ENCODE measurements at regions not wholly inside any gene's neighbourhood (a gene's known extent, or its start where the extent isn't known, plus 50 kb on each side); places are given as distances from the start of the nearest gene placed in this dataset.
A peak's percentile ranks its signal among the peaks of the same experiment; 100 is the strongest.

- Histone ChIP-seq H3K27me3 (ENCODE audit: insufficient read depth, low read length, poor library complexity) (no peaks in the 10 kb centered on the region), H3K4me3 (ENCODE audit: low read length) (no peak overlapping the region), H3K79me1 (ENCODE audit: low read length) (no peaks in the 10 kb centered on the region), H3K36me3 (ENCODE audit: control insufficient read depth, insufficient read depth, low read length) (no peaks in the 10 kb centered on the region), H4K8ac (ENCODE audit: low read depth, low read length) (no peak overlapping the region), H2BK120ac (ENCODE audit: low read depth, low read length) (no peak overlapping the region), H3K4me2 (ENCODE audit: low read length) (no peak overlapping the region), H3K79me2 (ENCODE audit: control insufficient read depth, insufficient read depth, low read length) (no peaks in the 10 kb centered on the region), H2BK15ac (replicated peaks; ENCODE audit: low read depth) (no peak overlapping the region), H3K4me1 (ENCODE audit: control insufficient read depth, low read depth, low read length) (no peaks in the 10 kb centered on the region), H3K23ac (ENCODE audit: low read length) (no peak overlapping the region), H3K18ac (ENCODE audit: low read length) (no peak overlapping the region), H2BK5ac (ENCODE audit: low read length) (no peak overlapping the region), H3K9ac (ENCODE audit: low read length) (no peak overlapping the region), H3K56ac (ENCODE audit: low read length) (no peak overlapping the region), H2AK5ac (ENCODE audit: low read length) (no peak overlapping the region), H3K27ac (ENCODE audit: low read depth, low read length) (no peak overlapping the region), H3K4ac (ENCODE audit: low read depth, low read length) (no peak overlapping the region), H4K5ac (ENCODE audit: low read length) (no peak overlapping the region)
- DNase-seq: peak; percentile 10
- WGBS (ENCODE audit: extremely low coverage, insufficient coverage, low lambda C conversion rate): no CpG with 5 or more reads among the region's 4 CpGs
These were observed 1154.0 kb upstream of the FANCL start for GRCh38 chr2:59395119-59395518.

- Histone ChIP-seq H4K5ac (ENCODE audit: low read length) (no peak overlapping the region), H4K8ac (ENCODE audit: low read depth, low read length) (no peak overlapping the region), H3K4me2 (ENCODE audit: low read length) (no peak overlapping the region), H3K27ac (ENCODE audit: low read depth, low read length) (no peak overlapping the region), H3K36me3 (ENCODE audit: control insufficient read depth, insufficient read depth, low read length) (no peaks in the 10 kb centered on the region), H3K27me3 (ENCODE audit: insufficient read depth, low read length, poor library complexity) (no peaks in the 10 kb centered on the region), H2BK5ac (ENCODE audit: low read length) (no peak overlapping the region), H2BK120ac (ENCODE audit: low read depth, low read length) (no peak overlapping the region), H3K56ac (ENCODE audit: low read length) (no peak overlapping the region), H3K9ac (ENCODE audit: low read length) (no peak overlapping the region), H3K23ac (ENCODE audit: low read length) (no peak overlapping the region), H3K4ac (ENCODE audit: low read depth, low read length) (no peak overlapping the region), H3K18ac (ENCODE audit: low read length) (no peak overlapping the region), H2BK15ac (replicated peaks; ENCODE audit: low read depth) (no peak overlapping the region), H3K79me2 (ENCODE audit: control insufficient read depth, insufficient read depth, low read length) (no peaks in the 10 kb centered on the region), H3K4me3 (ENCODE audit: low read length) (no peak overlapping the region), H3K79me1 (ENCODE audit: low read length) (no peaks in the 10 kb centered on the region), H3K4me1 (ENCODE audit: control insufficient read depth, low read depth, low read length) (no peaks in the 10 kb centered on the region), H2AK5ac (ENCODE audit: low read length) (no peak overlapping the region)
- DNase-seq: no peak
- WGBS (ENCODE audit: extremely low coverage, insufficient coverage, low lambda C conversion rate): no CpG with 5 or more reads among the region's 2 CpGs
These were observed 1150.8 kb upstream of the FANCL start for GRCh38 chr2:59391896-59392295.

GRCh38 chr2:59390581-59390980, 1149.5 kb upstream of the FANCL start:
- Histone ChIP-seq H3K56ac (ENCODE audit: low read length) (no peak overlapping the region), H3K27me3 (ENCODE audit: insufficient read depth, low read length, poor library complexity) (no peaks in the 10 kb centered on the region), H3K4ac (ENCODE audit: low read depth, low read length) (no peak overlapping the region), H3K18ac (ENCODE audit: low read length) (no peak overlapping the region), H3K79me2 (ENCODE audit: control insufficient read depth, insufficient read depth, low read length) (no peaks in the 10 kb centered on the region), H3K4me2 (ENCODE audit: low read length) (no peak overlapping the region), H2BK120ac (ENCODE audit: low read depth, low read length) (no peak overlapping the region), H3K23ac (ENCODE audit: low read length) (no peak overlapping the region), H3K79me1 (ENCODE audit: low read length) (no peaks in the 10 kb centered on the region), H3K4me3 (ENCODE audit: low read length) (no peak overlapping the region), H3K4me1 (ENCODE audit: control insufficient read depth, low read depth, low read length) (no peaks in the 10 kb centered on the region), H2BK5ac (ENCODE audit: low read length) (no peak overlapping the region), H4K5ac (ENCODE audit: low read length) (no peak overlapping the region), H4K8ac (ENCODE audit: low read depth, low read length) (no peak overlapping the region), H2AK5ac (ENCODE audit: low read length) (no peak overlapping the region), H2BK15ac (replicated peaks; ENCODE audit: low read depth) (no peak overlapping the region), H3K27ac (ENCODE audit: low read depth, low read length) (no peak overlapping the region), H3K9ac (ENCODE audit: low read length) (no peak overlapping the region), H3K36me3 (ENCODE audit: control insufficient read depth, insufficient read depth, low read length) (no peaks in the 10 kb centered on the region)
- no peak for DNase-seq
- no CpG with 5 or more reads among the region's 2 CpGs for WGBS (ENCODE audit: extremely low coverage, insufficient coverage, low lambda C conversion rate)

GRCh38 chr2:59389240-59389639, 1148.1 kb upstream of the FANCL start:
- no peak for DNase-seq
- no peak overlapping the region for H3K9ac ChIP-seq (ENCODE audit: low read length)

GRCh38 chr2:59385971-59386370, 1144.8 kb upstream of the FANCL start:
- H3K4me3 ChIP-seq (ENCODE audit: low read length): no peak overlapping the region
- H3K79me2 ChIP-seq (ENCODE audit: control insufficient read depth, insufficient read depth, low read length): no peaks in the 10 kb centered on the region
- H4K5ac ChIP-seq (ENCODE audit: low read length): no peak overlapping the region
- H3K18ac ChIP-seq (ENCODE audit: low read length): no peak overlapping the region
- no peak overlapping the region for H2AK5ac ChIP-seq (ENCODE audit: low read length)
- no peaks in the 10 kb centered on the region for H3K36me3 ChIP-seq (ENCODE audit: control insufficient read depth, insufficient read depth, low read length)
- H3K27me3 ChIP-seq (ENCODE audit: insufficient read depth, low read length, poor library complexity): no peaks in the 10 kb centered on the region
- no peak overlapping the region for H2BK120ac ChIP-seq (ENCODE audit: low read depth, low read length)
- no peak overlapping the region for H3K4ac ChIP-seq (ENCODE audit: low read depth, low read length)
- no peaks in the 10 kb centered on the region for H3K4me1 ChIP-seq (ENCODE audit: control insufficient read depth, low read depth, low read length)
- H2BK15ac ChIP-seq (replicated peaks; ENCODE audit: low read depth): no peak overlapping the region
- no peak overlapping the region for H3K9ac ChIP-seq (ENCODE audit: low read length)
- no peak overlapping the region for H3K4me2 ChIP-seq (ENCODE audit: low read length)
- no peak for DNase-seq
- no peak overlapping the region for H3K27ac ChIP-seq (ENCODE audit: low read depth, low read length)
- no peak overlapping the region for H4K8ac ChIP-seq (ENCODE audit: low read depth, low read length)
- no CpG with 5 or more reads among the region's 10 CpGs for WGBS (ENCODE audit: extremely low coverage, insufficient coverage, low lambda C conversion rate)
- H3K56ac ChIP-seq (ENCODE audit: low read length): no peak overlapping the region
- no peaks in the 10 kb centered on the region for H3K79me1 ChIP-seq (ENCODE audit: low read length)
- no peak overlapping the region for H2BK5ac ChIP-seq (ENCODE audit: low read length)
- H3K23ac ChIP-seq (ENCODE audit: low read length): no peak overlapping the region

More at GRCh38 chr2:59389240-59389639, 1148.1 kb upstream of the FANCL start:
- H3K4me3 ChIP-seq (ENCODE audit: low read length): no peak overlapping the region
- no peak overlapping the region for H3K23ac ChIP-seq (ENCODE audit: low read length)
- no peaks in the 10 kb centered on the region for H3K4me1 ChIP-seq (ENCODE audit: control insufficient read depth, low read depth, low read length)
- no peak overlapping the region for H3K56ac ChIP-seq (ENCODE audit: low read length)
- no peak overlapping the region for H2BK5ac ChIP-seq (ENCODE audit: low read length)
- H3K4ac ChIP-seq (ENCODE audit: low read depth, low read length): no peak overlapping the region
- no peaks in the 10 kb centered on the region for H3K36me3 ChIP-seq (ENCODE audit: control insufficient read depth, insufficient read depth, low read length)
- WGBS (ENCODE audit: extremely low coverage, insufficient coverage, low lambda C conversion rate): no CpG with 5 or more reads among the region's 1 CpG
- H2AK5ac ChIP-seq (ENCODE audit: low read length): no peak overlapping the region
- no peak overlapping the region for H4K8ac ChIP-seq (ENCODE audit: low read depth, low read length)
- no peaks in the 10 kb centered on the region for H3K79me2 ChIP-seq (ENCODE audit: control insufficient read depth, insufficient read depth, low read length)
- no peak overlapping the region for H3K18ac ChIP-seq (ENCODE audit: low read length)
- no peaks in the 10 kb centered on the region for H3K79me1 ChIP-seq (ENCODE audit: low read length)
- H2BK120ac ChIP-seq (ENCODE audit: low read depth, low read length): no peak overlapping the region
- no peak overlapping the region for H2BK15ac ChIP-seq (replicated peaks; ENCODE audit: low read depth)
- no peaks in the 10 kb centered on the region for H3K27me3 ChIP-seq (ENCODE audit: insufficient read depth, low read length, poor library complexity)
- H3K27ac ChIP-seq (ENCODE audit: low read depth, low read length): no peak overlapping the region
- no peak overlapping the region for H4K5ac ChIP-seq (ENCODE audit: low read length)
- no peak overlapping the region for H3K4me2 ChIP-seq (ENCODE audit: low read length)

GRCh38 chr2:59383473-59383872, 1142.3 kb upstream of the FANCL start:
- H2BK120ac ChIP-seq (ENCODE audit: low read depth, low read length): no peak overlapping the region
- H2BK15ac ChIP-seq (replicated peaks; ENCODE audit: low read depth): no peak overlapping the region
- H3K79me1 ChIP-seq (ENCODE audit: low read length): no peaks in the 10 kb centered on the region
- H3K4me2 ChIP-seq (ENCODE audit: low read length): no peak overlapping the region
- H3K9ac ChIP-seq (ENCODE audit: low read length): no peak overlapping the region
- no peak overlapping the region for H3K23ac ChIP-seq (ENCODE audit: low read length)
- no peak for DNase-seq
- no CpG with 5 or more reads among the region's 1 CpG for WGBS (ENCODE audit: extremely low coverage, insufficient coverage, low lambda C conversion rate)
- H3K4me3 ChIP-seq (ENCODE audit: low read length): no peak overlapping the region
- no peak overlapping the region for H3K27ac ChIP-seq (ENCODE audit: low read depth, low read length)
- H2AK5ac ChIP-seq (ENCODE audit: low read length): no peak overlapping the region
- no peaks in the 10 kb centered on the region for H3K36me3 ChIP-seq (ENCODE audit: control insufficient read depth, insufficient read depth, low read length)
- no peaks in the 10 kb centered on the region for H3K4me1 ChIP-seq (ENCODE audit: control insufficient read depth, low read depth, low read length)
- no peak overlapping the region for H4K5ac ChIP-seq (ENCODE audit: low read length)
- no peaks in the 10 kb centered on the region for H3K27me3 ChIP-seq (ENCODE audit: insufficient read depth, low read length, poor library complexity)
- H3K4ac ChIP-seq (ENCODE audit: low read depth, low read length): no peak overlapping the region
- no peaks in the 10 kb centered on the region for H3K79me2 ChIP-seq (ENCODE audit: control insufficient read depth, insufficient read depth, low read length)
- H3K18ac ChIP-seq (ENCODE audit: low read length): no peak overlapping the region
- no peak overlapping the region for H3K56ac ChIP-seq (ENCODE audit: low read length)
- H4K8ac ChIP-seq (ENCODE audit: low read depth, low read length): no peak overlapping the region
- no peak overlapping the region for H2BK5ac ChIP-seq (ENCODE audit: low read length)

Measured in mesendoderm (in vitro differentiated cells).